WERI-Rb-1 (cell line): ENCODE measurements at regions not wholly inside any gene's neighbourhood (a gene's known extent, or its start where the extent isn't known, plus 50 kb on each side); places are given as distances from the start of the nearest gene placed in this dataset.

Experiments used
- DNase-seq: peaks from one replicate; pipeline ENCODE4 v3.0.0-alpha.2; 2020
- H3K27ac ChIP-seq: fragments of 250-450 bp; sonication (Bioruptor Pico); 2 replicates; pipeline ENCODE4 v1.5.1; 2020; ENCODE audit warnings: mild to moderate bottlenecking, moderate library complexity
- H3K27me3 ChIP-seq: fragments of 250-450 bp; sonication (Bioruptor Pico); 2 replicates; pipeline ENCODE4 v1.5.1; 2021; ENCODE audit warnings: mild to moderate bottlenecking, low read depth, moderate library complexity; ENCODE audit not compliant: insufficient read depth, severe bottlenecking
- H3K36me3 ChIP-seq: fragments of 250-450 bp; sonication (Bioruptor Pico); 2 replicates; pipeline ENCODE4 v1.5.1; 2020; ENCODE audit warnings: mild to moderate bottlenecking, moderate library complexity
- H3K4me3 ChIP-seq: 2 replicates; pipeline ENCODE4 v1.5.1; 2011; ENCODE audit warnings: low read depth, mild to moderate bottlenecking, control low read depth, low read length
- H3K9me3 ChIP-seq: fragments of 250-450 bp; sonication (Bioruptor Pico); 2 replicates; pipeline ENCODE4 v1.5.1; 2021; ENCODE audit warnings: mild to moderate bottlenecking, moderate library complexity; ENCODE audit not compliant: severe bottlenecking
- CTCF ChIP-seq: IDR thresholded peaks from 2 replicates; pipeline ENCODE4 v1.5.1; 2011; ENCODE audit warnings: low read depth, mild to moderate bottlenecking, control low read depth, inconsistent platforms, low read length

GRCh38 chr17:33404070-33404819, 111.2 kb upstream of the ASIC2 start:
- Histone ChIP-seq H3K4me3 (no peak overlapping the region), H3K36me3 (no peaks in the 10 kb centered on the region), H3K27ac (peak overlapping the region; percentile 34), H3K27me3 (no peaks in the 10 kb centered on the region), H3K9me3 (no peaks in the 10 kb centered on the region)
- DNase-seq: peak; percentile 71
- no peak for TF ChIP-seq CTCF

DNA sequence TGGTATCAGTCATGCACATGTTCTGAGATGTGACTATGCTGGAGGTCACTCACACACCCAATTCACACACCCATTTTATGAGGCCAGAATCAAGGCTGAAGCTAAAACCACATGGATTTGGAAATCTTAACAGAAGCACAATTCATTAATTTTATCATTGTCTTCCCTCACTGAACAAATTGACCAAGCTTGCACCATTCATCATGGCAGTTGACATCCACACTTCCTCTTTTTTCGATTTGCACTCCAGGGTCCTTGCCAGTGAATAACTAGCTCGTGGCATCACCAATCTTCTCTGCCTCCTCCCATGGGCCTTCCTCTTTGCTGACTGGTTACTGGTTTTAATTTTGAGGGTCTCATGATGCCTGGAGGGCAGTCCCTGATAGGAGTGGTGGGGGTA, 123.0 kb upstream of the ASIC2 start:
- no peaks in the 10 kb centered on the region for H3K9me3 ChIP-seq
- TF ChIP-seq CTCF: no peak
- no peak overlapping the region for H3K27ac ChIP-seq
- H3K27me3 ChIP-seq: no peaks in the 10 kb centered on the region
- H3K36me3 ChIP-seq: no peaks in the 10 kb centered on the region
- DNase-seq: no peak
- no peak overlapping the region for H3K4me3 ChIP-seq

DNA sequence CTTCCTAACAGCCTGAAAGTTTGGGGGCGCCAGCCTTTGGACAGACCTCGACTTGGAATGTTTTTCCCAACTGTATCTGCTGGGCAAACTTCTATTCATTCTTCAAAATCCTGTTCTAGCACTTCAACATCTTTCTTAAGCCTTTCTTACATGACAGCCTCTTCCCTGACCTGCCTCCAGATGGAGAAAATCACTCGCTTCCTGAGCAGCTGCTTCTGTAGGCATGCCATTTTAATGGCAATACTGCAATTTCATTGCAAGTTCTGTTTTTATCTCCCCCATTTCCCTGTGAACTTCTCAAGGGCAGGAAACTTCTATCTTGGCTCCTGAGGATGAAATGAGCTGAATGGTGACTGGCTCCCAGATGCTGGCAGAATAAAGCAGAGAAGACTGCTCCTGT, 128.8 kb upstream of the ASIC2 start:
- Histone ChIP-seq H3K36me3 (no peaks in the 10 kb centered on the region), H3K27me3 (no peaks in the 10 kb centered on the region), H3K9me3 (no peaks in the 10 kb centered on the region), H3K27ac (no peak overlapping the region), H3K4me3 (no peak overlapping the region)
- DNase-seq: no peak
- TF ChIP-seq CTCF: no peak

GRCh38 chr17:33433581-33433980, 140.5 kb upstream of the ASIC2 start:
- Histone ChIP-seq H3K36me3 (no peaks in the 10 kb centered on the region), H3K27me3 (no peaks in the 10 kb centered on the region), H3K9me3 (no peaks in the 10 kb centered on the region), H3K4me3 (no peak overlapping the region), H3K27ac (no peak overlapping the region)
- no peak for TF ChIP-seq CTCF
- no peak for DNase-seq

GRCh38 chr17:33434841-33435240, 141.7 kb upstream of the ASIC2 start:
- no peak overlapping the region for H3K4me3 ChIP-seq
- no peak overlapping the region for H3K27ac ChIP-seq
- no peaks in the 10 kb centered on the region for H3K36me3 ChIP-seq
- no peaks in the 10 kb centered on the region for H3K9me3 ChIP-seq
- no peaks in the 10 kb centered on the region for H3K27me3 ChIP-seq
- no peak for DNase-seq
- no peak for TF ChIP-seq CTCF

- Histone ChIP-seq H3K4me3 (no peak overlapping the region), H3K36me3 (no peaks in the 10 kb centered on the region), H3K27ac (no peak overlapping the region), H3K9me3 (no peaks in the 10 kb centered on the region), H3K27me3 (no peaks in the 10 kb centered on the region)
- no peak for DNase-seq
- no peak for TF ChIP-seq CTCF
Observed at GRCh38 chr17:33435721-33436301, 142.7 kb upstream of the ASIC2 start.
